ENCODE measurements at regions not wholly inside any gene's neighbourhood (a gene's known extent, or its start where the extent isn't known, plus 50 kb on each side); places are given as distances from the start of the nearest gene placed in this dataset.
"Not testable (repeated sequence)": the region's sequence is repeated elsewhere in the genome, so short reads cannot be mapped to it uniquely, and the experiment has no call there.

- intact Hi-C loops (cut with DNase I, micrococcal nuclease) = no loop called here
- ATAC-seq = no peak
- no peak for DNase-seq
Observed at GRCh38 chr5:121378559-121379359, 472.9 kb upstream of the FTMT start.

GRCh38 chr5:121380066-121380465 lies 471.6 kb upstream of the FTMT start:
- no peak for ATAC-seq
- no peak for DNase-seq
- intact Hi-C loops (cut with DNase I, micrococcal nuclease) = no loop called here

GRCh38 chr5:121384359-121384758 lies 467.3 kb upstream of the FTMT start:
- no peak for ATAC-seq
- intact Hi-C loops (cut with DNase I, micrococcal nuclease) = no loop called here

GRCh38 chr5:121386334-121386733 lies 465.3 kb upstream of the FTMT start:
- ATAC-seq = no peak
- intact Hi-C loops (cut with DNase I, micrococcal nuclease) = no loop called here
- DNase-seq = no peak

More at GRCh38 chr5:121384359-121384758, 467.3 kb upstream of the FTMT start:
- DNase-seq = no peak

- DNase-seq (no peak), ATAC-seq (no peak)
- intact Hi-C loops (cut with DNase I, micrococcal nuclease) = no loop called here
Observed at GRCh38 chr5:121396716-121397115, 455.0 kb upstream of the FTMT start.

GRCh38 chr5:121399879-121400278 lies 451.8 kb upstream of the FTMT start:
- intact Hi-C loops (cut with DNase I, micrococcal nuclease) = no loop called here
- ATAC-seq (no peak), DNase-seq (no peak)

- no peak for ATAC-seq
- no peak for DNase-seq
- intact Hi-C loops (cut with DNase I, micrococcal nuclease) = no loop called here
Observed at GRCh38 chr5:121408778-121409177, 442.9 kb upstream of the FTMT start.

GRCh38 chr5:121415270-121415669 lies 436.4 kb upstream of the FTMT start:
- DNase-seq = no peak
- intact Hi-C loops (cut with DNase I, micrococcal nuclease) = no loop called here
- ATAC-seq = no peak

- intact Hi-C loops (cut with DNase I, micrococcal nuclease) = no loop called here
- ATAC-seq = no peak
- DNase-seq = no peak
Observed at GRCh38 chr5:121421646-121422045, 430.0 kb upstream of the FTMT start.

GRCh38 chr5:121424976-121425375 lies 426.7 kb upstream of the FTMT start:
- intact Hi-C loops (cut with DNase I, micrococcal nuclease) = no loop called here
- no peak for DNase-seq
- ATAC-seq = no peak

- DNase-seq (no peak), ATAC-seq (no peak)
- intact Hi-C loops (cut with DNase I, micrococcal nuclease) = no loop called here
Observed at GRCh38 chr5:121426153-121426552, 425.5 kb upstream of the FTMT start.

- no peak for DNase-seq
- no peak for ATAC-seq
- intact Hi-C loops (cut with DNase I, micrococcal nuclease) = no loop called here
Observed at GRCh38 chr5:121429761-121430160, 421.9 kb upstream of the FTMT start.

- DNase-seq = no peak
- intact Hi-C loops (cut with DNase I, micrococcal nuclease) = no loop called here
Observed at GRCh38 chr5:121430538-121430937, 421.1 kb upstream of the FTMT start.

GRCh38 chr5:121445511-121445910 lies 406.2 kb upstream of the FTMT start:
- ATAC-seq (no peak), DNase-seq (no peak)
- intact Hi-C loops (cut with DNase I, micrococcal nuclease) = no loop called here

More at GRCh38 chr5:121430538-121430937, 421.1 kb upstream of the FTMT start:
- no peak for ATAC-seq

GRCh38 chr5:121462441-121462840 lies 389.2 kb upstream of the FTMT start:
- no peak for DNase-seq
- intact Hi-C loops (cut with DNase I, micrococcal nuclease) = no loop called here
- no peak for ATAC-seq

- ATAC-seq; intact Hi-C loops (cut with DNase I, micrococcal nuclease); DNase-seq: not testable (repeated sequence)
Observed at GRCh38 chr5:121471222-121471621, 380.5 kb upstream of the FTMT start.

- ATAC-seq (no peak), DNase-seq (no peak)
- intact Hi-C loops (cut with DNase I, micrococcal nuclease) = no loop called here
Observed at GRCh38 chr5:121478636-121479035, 373.0 kb upstream of the FTMT start.

GRCh38 chr5:121479337-121479736 lies 372.3 kb upstream of the FTMT start:
- intact Hi-C loops (cut with DNase I, micrococcal nuclease) = no loop called here
- DNase-seq (no peak), ATAC-seq (no peak)

- DNase-seq = no peak
- ATAC-seq = no peak
- intact Hi-C loops (cut with DNase I, micrococcal nuclease) = no loop called here
Observed at GRCh38 chr5:121485281-121485680, 366.4 kb upstream of the FTMT start.

- ATAC-seq; DNase-seq; intact Hi-C loops (cut with DNase I, micrococcal nuclease): not testable (repeated sequence)
Observed at GRCh38 chr5:121485999-121486398, 365.7 kb upstream of the FTMT start.

GRCh38 chr5:121489972-121490371 lies 361.7 kb upstream of the FTMT start:
- ATAC-seq = no peak
- intact Hi-C loops (cut with DNase I, micrococcal nuclease) = no loop called here
- DNase-seq = no peak
